ENCODE measurements at regions not wholly inside any gene's neighbourhood (a gene's known extent, or its start where the extent isn't known, plus 50 kb on each side); places are given as distances from the start of the nearest gene placed in this dataset.

GRCh38 chr6:14380086-14380820 is 262.7 kb downstream of the CD83 start:
- TF ChIP-seq CTCF (IDR thresholded peaks at IDR 0.05; ENCODE audit: low read length) = no peak
- no peak for TF ChIP-seq EZH2phosphoT487 (IDR thresholded peaks at IDR 0.05; ENCODE audit: low read length)

Data from MM.1S (cell line).